Neural cell (in vitro differentiated cells): ENCODE measurements at regions not wholly inside any gene's neighbourhood (a gene's known extent, or its start where the extent isn't known, plus 50 kb on each side); places are given as distances from the start of the nearest gene placed in this dataset.

Source experiments
- CTCF ChIP-seq: fragments of 450-650 bp; IDR thresholded peaks from 2 replicates; pipeline ENCODE4 v1.5.1; 2014; ENCODE audit warnings: antibody characterized with exemption, mild to moderate bottlenecking, moderate library complexity; ENCODE audit not compliant: poor library complexity, severe bottlenecking
- EP300 ChIP-seq: fragments of 450-650 bp; conservative IDR thresholded peaks from 2 replicates; pipeline ENCODE4 v1.6.1; 2014; ENCODE audit warnings: antibody characterized with exemption, mild to moderate bottlenecking, moderate library complexity; ENCODE audit not compliant: poor library complexity, severe bottlenecking
- MXI1 ChIP-seq: fragments of 450-650 bp; conservative IDR thresholded peaks from 2 replicates; pipeline ENCODE4 v1.6.1; 2014; ENCODE audit warnings: antibody characterized with exemption, mild to moderate bottlenecking; ENCODE audit not compliant: poor library complexity, severe bottlenecking
- POLR2AphosphoS5 ChIP-seq: IDR thresholded peaks from 2 replicates; pipeline ENCODE4 v1.6.1; 2012

- peak; percentile 85 for TF ChIP-seq CTCF
- no peak for TF ChIP-seq MXI1
- no peak for TF ChIP-seq EP300
- no peak for TF ChIP-seq POLR2AphosphoS5
Measured at GRCh38 chr15:97234851-97235610, 725.5 kb upstream of the ARRDC4 start.
